ENCODE measurements at regions not wholly inside any gene's neighbourhood (a gene's known extent, or its start where the extent isn't known, plus 50 kb on each side); places are given as distances from the start of the nearest gene placed in this dataset.

DNA sequence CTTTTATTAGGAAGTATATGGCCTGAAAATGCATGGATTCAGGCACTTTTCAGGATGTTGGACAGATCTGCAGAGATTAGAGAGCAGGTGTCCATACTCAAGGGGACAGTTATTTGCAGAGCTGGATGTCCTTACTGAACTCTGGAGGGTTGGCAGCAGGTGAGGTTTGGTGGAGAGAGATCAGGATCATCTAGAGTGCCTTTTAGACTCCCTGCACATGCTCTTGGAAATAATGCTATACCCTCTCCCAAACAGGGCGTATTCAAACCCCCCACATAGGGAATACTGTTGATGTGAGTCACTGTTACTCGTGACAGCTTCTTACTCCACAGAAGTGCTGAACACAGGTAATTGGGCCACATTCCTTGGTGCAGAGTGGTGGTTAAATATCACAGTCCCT, 725.7 kb upstream of the SGCG start:
- H3K27me3 ChIP-seq (ENCODE audit: control insufficient read depth in 2 of 2, insufficient read depth in 2 of 2, low read length in 2 of 2), result no peaks in the 10 kb centered on the region
- ChIA-PET POLR2A (no interaction called here), CTCF (ENCODE audit: low intra/inter-chr PET ratio) (no interaction called here)
- H3K27ac ChIP-seq (ENCODE audit: extremely low read depth, low read depth, low read length), result no peak overlapping the region
- no peak overlapping the region for H3K4me2 ChIP-seq (ENCODE audit: insufficient read depth, low read length)
- FAIRE-seq (no peak), ATAC-seq (no peak), DNase-seq (ENCODE audit: extremely low read depth in 1 of 4, low spot score in 3 of 4) (no peak)
- intact Hi-C loops (cut with micrococcal nuclease) (no loop called here), in situ Hi-C loops (cut with MboI) (no loop called here)
- TF ChIP-seq, protein P1, sequence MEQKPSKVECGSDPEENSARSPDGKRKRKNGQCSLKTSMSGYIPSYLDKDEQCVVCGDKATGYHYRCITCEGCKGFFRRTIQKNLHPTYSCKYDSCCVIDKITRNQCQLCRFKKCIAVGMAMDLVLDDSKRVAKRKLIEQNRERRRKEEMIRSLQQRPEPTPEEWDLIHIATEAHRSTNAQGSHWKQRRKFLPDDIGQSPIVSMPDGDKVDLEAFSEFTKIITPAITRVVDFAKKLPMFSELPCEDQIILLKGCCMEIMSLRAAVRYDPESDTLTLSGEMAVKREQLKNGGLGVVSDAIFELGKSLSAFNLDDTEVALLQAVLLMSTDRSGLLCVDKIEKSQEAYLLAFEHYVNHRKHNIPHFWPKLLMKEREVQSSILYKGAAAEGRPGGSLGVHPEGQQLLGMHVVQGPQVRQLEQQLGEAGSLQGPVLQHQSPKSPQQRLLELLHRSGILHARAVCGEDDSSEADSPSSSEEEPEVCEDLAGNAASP (IDR thresholded peaks at IDR 0.05), result no peak
- TF ChIP-seq ZBED1 (IDR thresholded peaks at IDR 0.05) (no peak), POU5F1 (IDR thresholded peaks at IDR 0.05; ENCODE audit: borderline replicate concordance, low read depth, low read length, partially characterized antibody) (no peak), ZNF347 (CRISPR knock-in tag; IDR thresholded peaks at IDR 0.05; ENCODE audit: low read depth) (no peak), ZNF3 (CRISPR knock-in tag; IDR thresholded peaks at IDR 0.05) (no peak), RB1 (IDR thresholded peaks at IDR 0.05; ENCODE audit: low read depth) (no peak), BRCA1 (IDR thresholded peaks at IDR 0.05) (no peak), BRCA1 (CRISPR knock-in tag; IDR thresholded peaks at IDR 0.05) (no peak), ZNF79 (CRISPR knock-in tag; IDR thresholded peaks at IDR 0.05; ENCODE audit: low read depth) (no peak), KAT2B (IDR thresholded peaks at IDR 0.05; ENCODE audit: low read depth, low read length) (no peak), GTF2E2 (tag; IDR thresholded peaks at IDR 0.05) (no peak), HEY1 (CRISPR knock-in tag; IDR thresholded peaks at IDR 0.05; ENCODE audit: borderline replicate concordance) (no peak), HMG20B (CRISPR knock-in tag; IDR thresholded peaks at IDR 0.05) (no peak), ZBTB17 (CRISPR knock-in tag; IDR thresholded peaks at IDR 0.05) (no peak), ZNF143 (CRISPR knock-in tag; IDR thresholded peaks at IDR 0.05) (no peak)
- TF ChIP-seq, protein P2, sequence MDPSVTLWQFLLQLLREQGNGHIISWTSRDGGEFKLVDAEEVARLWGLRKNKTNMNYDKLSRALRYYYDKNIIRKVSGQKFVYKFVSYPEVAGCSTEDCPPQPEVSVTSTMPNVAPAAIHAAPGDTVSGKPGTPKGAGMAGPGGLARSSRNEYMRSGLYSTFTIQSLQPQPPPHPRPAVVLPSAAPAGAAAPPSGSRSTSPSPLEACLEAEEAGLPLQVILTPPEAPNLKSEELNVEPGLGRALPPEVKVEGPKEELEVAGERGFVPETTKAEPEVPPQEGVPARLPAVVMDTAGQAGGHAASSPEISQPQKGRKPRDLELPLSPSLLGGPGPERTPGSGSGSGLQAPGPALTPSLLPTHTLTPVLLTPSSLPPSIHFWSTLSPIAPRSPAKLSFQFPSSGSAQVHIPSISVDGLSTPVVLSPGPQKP (CRISPR knock-in tag; IDR thresholded peaks at IDR 0.05), result no peak
- H3K9me1 ChIP-seq (ENCODE audit: control insufficient read depth, insufficient read depth, low read length), result no peaks in the 10 kb centered on the region
- no TSS peak for BruUV-seq (replicated peaks)
- no peaks in the 10 kb centered on the region for H3K9me3 ChIP-seq (replicated peaks; ENCODE audit: control insufficient read depth, insufficient read depth, low read depth, low read length)
- 0% methylated on average over 2 of the region's 2 CpGs for WGBS (ENCODE audit: insufficient coverage, low coverage, missing lambda C conversion rate)
- no peak overlapping the region for H3K4me3 ChIP-seq
- no peaks in the 10 kb centered on the region for H3K4me1 ChIP-seq (replicated peaks in 1 of 2; ENCODE audit: control insufficient read depth in 2 of 2, insufficient read depth in 2 of 2, low read length in 2 of 2)
- H3K36me3 ChIP-seq (ENCODE audit: control insufficient read depth, insufficient read depth, low read length), result no peaks in the 10 kb centered on the region
- H3K79me2 ChIP-seq (ENCODE audit: control insufficient read depth, insufficient read depth, low read length), result no peaks in the 10 kb centered on the region
- no peak overlapping the region for H2AFZ ChIP-seq (ENCODE audit: low read depth, low read length)
- H3K9ac ChIP-seq (ENCODE audit: insufficient read depth in 1 of 2, low read depth in 2 of 2, low read length in 2 of 2), result no peak overlapping the region
- H4K20me1 ChIP-seq (replicated peaks; ENCODE audit: control insufficient read depth, insufficient read depth, low read length), result no peaks in the 10 kb centered on the region
